H1 (cell line): ENCODE measurements at regions not wholly inside any gene's neighbourhood (a gene's known extent, or its start where the extent isn't known, plus 50 kb on each side); places are given as distances from the start of the nearest gene placed in this dataset.

Experiments used
- CTCF ChIA-PET: fragments of 300-600 bp; sonication (Branson Sonifier 250); formaldehyde crosslinking; loops from one replicate; lab custom pipeline; 2021; ENCODE audit not compliant: partially characterized antibody; lab: Charles Lee
- POLR2A ChIA-PET: fragments of 300-600 bp; sonication (Branson Sonifier 250); formaldehyde crosslinking; loops from one replicate; lab custom pipeline; 2021; ENCODE audit warnings: inconsistent platforms; ENCODE audit not compliant: partially characterized antibody; lab: Charles Lee
- DNase-seq, 2 experiments: peaks; one replicate each; pipeline versions ENCODE4 v3.0.0 to v3.0.0-alpha.2; 2010 to 2022; ENCODE audit warnings: low spot score in 2 of 2, low read depth in 1 of 2, mixed read lengths in 1 of 2
- FAIRE-seq: peaks from 2 replicates; lab custom pipeline; 2011; peaks lifted over from hg19 to GRCh38; lab: Jason Lieb, UNC
- H2AFZ ChIP-seq: 2 replicates; pipeline ENCODE4 v1.8.1; 2012; ENCODE audit warnings: low read length, inconsistent platforms
- H2AK5ac ChIP-seq: 2 replicates; pipeline ENCODE4 v1.6.1; 2013; ENCODE audit warnings: low read depth, low read length
- H2BK120ac ChIP-seq: replicated peaks from 2 replicates; pipeline ENCODE3; 2013; ENCODE audit warnings: low read depth, low read length, inconsistent platforms
- H2BK12ac ChIP-seq: 2 replicates; pipeline ENCODE4 v1.6.1; 2013; ENCODE audit warnings: low read depth, low read length
- H2BK15ac ChIP-seq: 2 replicates; pipeline ENCODE4 v1.6.1; 2013; ENCODE audit warnings: low read length
- H2BK20ac ChIP-seq: 2 replicates; pipeline ENCODE4 v1.6.1; 2013; ENCODE audit warnings: low read length
- H2BK5ac ChIP-seq: 2 replicates; pipeline ENCODE4 v1.6.1; 2013; ENCODE audit warnings: low read depth, low read length
- H3K14ac ChIP-seq: 2 replicates; pipeline ENCODE4 v1.6.1; 2013; ENCODE audit warnings: inconsistent platforms; ENCODE audit not compliant: insufficient read length
- H3K18ac ChIP-seq: 2 replicates; pipeline ENCODE4 v1.6.1; 2013; ENCODE audit warnings: low read length; ENCODE audit errors: extremely low read depth
- H3K23ac ChIP-seq: 2 replicates; pipeline ENCODE4 v1.6.1; 2013; ENCODE audit warnings: inconsistent platforms; ENCODE audit not compliant: insufficient read length
- H3K23me2 ChIP-seq: 2 replicates; pipeline ENCODE4 v1.6.1; 2013; ENCODE audit warnings: low read depth, low read length
- H3K27ac ChIP-seq: 2 replicates; pipeline ENCODE4 v1.6.1; 2011; ENCODE audit warnings: low read depth, low read length, inconsistent platforms
- H3K27me3 ChIP-seq, 4 experiments: replicated peaks in 1 of 4; 1 replicate in 1 of 4; 2 replicates in 3 of 4; pipeline versions ENCODE4 v1.6.1 to v1.8.1; 2011 to 2013; ENCODE audit warnings: low read length in 3 of 4, mild to moderate bottlenecking in 3 of 4, inconsistent platforms in 2 of 4, mixed read lengths in 2 of 4, moderate library complexity in 1 of 4; ENCODE audit not compliant: control insufficient read depth in 3 of 4, insufficient read depth in 3 of 4; ENCODE audit errors: extremely low read depth in 1 of 4
- H3K36me3 ChIP-seq, 4 experiments: 2 replicates each; pipeline versions ENCODE4 v1.6.1 to v1.8.1; 2011 to 2013; ENCODE audit warnings: mild to moderate bottlenecking in 4 of 4, low read length in 3 of 4, moderate library complexity in 2 of 4, control low read depth in 1 of 4, inconsistent platforms in 1 of 4; ENCODE audit not compliant: insufficient read depth in 4 of 4, control insufficient read depth in 2 of 4
- H3K4ac ChIP-seq: replicated peaks from 2 replicates; pipeline ENCODE3; 2013; ENCODE audit warnings: low read length, low read depth, mixed read lengths, inconsistent platforms; ENCODE audit not compliant: insufficient read length
- H3K4me1 ChIP-seq, 4 experiments: replicated peaks in 1 of 4; 1 replicate in 1 of 4; 2 replicates in 3 of 4; pipeline versions ENCODE4 v1.6.1 to v1.8.1; 2011 to 2013; ENCODE audit warnings: low read length in 3 of 4, inconsistent platforms in 2 of 4, mixed read lengths in 1 of 4; ENCODE audit not compliant: insufficient read depth in 4 of 4, control insufficient read depth in 3 of 4
- H3K4me2 ChIP-seq, 2 experiments: 2 replicates each; pipeline versions ENCODE4 v1.6.1 to v1.8.1; 2011 to 2013; ENCODE audit warnings: low read depth in 2 of 2, low read length in 2 of 2, control low read depth in 1 of 2, inconsistent platforms in 1 of 2, mild to moderate bottlenecking in 1 of 2; ENCODE audit not compliant: insufficient read depth in 1 of 2
- H3K4me3 ChIP-seq, 4 experiments: fragments of 200-600, 300-600 bp in 1 of 4; sonication (generic), shearing (Covaris generic), sonication (Bioruptor Twin) in 1 of 4; 2 replicates each; pipeline versions ENCODE4 v1.5.1 to v1.8.1; 2011 to 2016; ENCODE audit warnings: low read length in 4 of 4, low read depth in 3 of 4, control low read depth in 2 of 4, inconsistent platforms in 2 of 4, mild to moderate bottlenecking in 2 of 4, mixed read lengths in 1 of 4, moderate library complexity in 1 of 4; ENCODE audit not compliant: insufficient read depth in 2 of 4; ENCODE audit errors: extremely low read depth in 1 of 4
- H3K56ac ChIP-seq: replicated peaks from 2 replicates; pipeline ENCODE3; 2013; ENCODE audit warnings: low read depth, mild to moderate bottlenecking, mixed read lengths, low read length, inconsistent platforms; ENCODE audit not compliant: insufficient read length
- H3K79me1 ChIP-seq: 2 replicates; pipeline ENCODE4 v1.6.1; 2013; ENCODE audit warnings: low read depth, low read length, control low read depth
- H3K79me2 ChIP-seq, 2 experiments: 2 replicates each; pipeline versions ENCODE4 v1.6.1 to v1.8.1; 2012 to 2013; ENCODE audit warnings: low read length in 2 of 2, mild to moderate bottlenecking in 2 of 2, inconsistent platforms in 1 of 2; ENCODE audit not compliant: insufficient read depth in 2 of 2, control insufficient read depth in 1 of 2
- H3K9ac ChIP-seq, 4 experiments: replicated peaks in 1 of 4; 1 replicate in 1 of 4; 2 replicates in 3 of 4; pipeline versions ENCODE4 v1.6.1 to v1.8.1; 2011 to 2013; ENCODE audit warnings: low read depth in 3 of 4, low read length in 3 of 4, control low read depth in 2 of 4, mild to moderate bottlenecking in 2 of 4, moderate library complexity in 2 of 4, inconsistent platforms in 1 of 4; ENCODE audit errors: extremely low read depth in 1 of 4
- H3K9me3 ChIP-seq, 2 experiments: 2 replicates each; pipeline versions ENCODE4 v1.6.1 to v1.8.1; 2012 to 2013; ENCODE audit warnings: mild to moderate bottlenecking in 2 of 2, moderate library complexity in 2 of 2, control low read depth in 1 of 2, inconsistent platforms in 1 of 2, low read depth in 1 of 2, low read length in 1 of 2, mixed read lengths in 1 of 2; ENCODE audit not compliant: insufficient read depth in 2 of 2
- H4K20me1 ChIP-seq, 2 experiments: replicated peaks in 1 of 2; 2 replicates each; pipeline versions ENCODE3 to v1.8.1; 2011 to 2013; ENCODE audit warnings: inconsistent platforms in 2 of 2, low read length in 2 of 2, mild to moderate bottlenecking in 1 of 2; ENCODE audit not compliant: insufficient read depth in 2 of 2, control insufficient read depth in 1 of 2
- H4K5ac ChIP-seq: 2 replicates; pipeline ENCODE4 v1.6.1; 2013; ENCODE audit warnings: low read length, low read depth, mixed read lengths, inconsistent platforms; ENCODE audit not compliant: insufficient read length
- H4K8ac ChIP-seq: 2 replicates; pipeline ENCODE4 v1.8.0; 2013; ENCODE audit warnings: mild to moderate bottlenecking, moderate library complexity, low read length, inconsistent platforms; ENCODE audit not compliant: insufficient read depth; ENCODE audit errors: extremely low read depth
- H4K91ac ChIP-seq: replicated peaks from 2 replicates; pipeline ENCODE3; 2013; ENCODE audit warnings: low read length, mixed read lengths, inconsistent platforms; ENCODE audit not compliant: insufficient read length
- ATF3 ChIP-seq: IDR thresholded peaks from 2 replicates; pipeline ENCODE4 v1.6.1; 2011; ENCODE audit warnings: low read depth, mild to moderate bottlenecking, low read length; ENCODE audit not compliant: insufficient read depth
- CBX5 ChIP-seq: fragments of 300-800, 300-1000 bp; sonication (generic); IDR thresholded peaks from 2 replicates; pipeline ENCODE4 v1.7.1; 2016; ENCODE audit warnings: antibody characterized with exemption, low read length, low read depth
- CBX8 ChIP-seq: fragments of 300-800, 300-1000 bp; sonication (generic); IDR thresholded peaks from 2 replicates; pipeline ENCODE4 v1.7.1; 2016; ENCODE audit warnings: low read depth, low read length, borderline replicate concordance
- E2F6 ChIP-seq: IDR thresholded peaks from 2 replicates; pipeline ENCODE4 v1.6.1; 2012; ENCODE audit warnings: inconsistent platforms
- EGR1 ChIP-seq: IDR thresholded peaks from 2 replicates; pipeline ENCODE4 v1.6.1; 2011; ENCODE audit warnings: low read depth, low read length, borderline replicate concordance
- HDAC2 ChIP-seq, 2 experiments: fragments of 300-600 bp in 1 of 2; sonication (generic) in 1 of 2; IDR thresholded peaks; 2 replicates each; pipeline ENCODE4 v1.6.1; 2011 to 2012; ENCODE audit warnings: low read depth in 2 of 2, low read length in 2 of 2, mild to moderate bottlenecking in 2 of 2, moderate library complexity in 2 of 2, borderline replicate concordance in 1 of 2, inconsistent platforms in 1 of 2
- KDM5A ChIP-seq: fragments of 200-600 bp; IDR thresholded peaks from 2 replicates; pipeline ENCODE4 v1.7.1; 2012; ENCODE audit warnings: mild to moderate bottlenecking, low read length, inconsistent platforms, mixed read lengths
- MAFK ChIP-seq: IDR thresholded peaks from 2 replicates; pipeline ENCODE4 v1.6.1; 2012; ENCODE audit warnings: low read depth, mild to moderate bottlenecking, improper control_type of control experiment, low read length
- NANOG ChIP-seq: IDR thresholded peaks from 2 replicates; pipeline ENCODE4 v1.6.1; 2011; ENCODE audit warnings: low read length, low read depth, mild to moderate bottlenecking, inconsistent platforms; ENCODE audit not compliant: insufficient read depth, poor library complexity, severe bottlenecking
- RNF2 ChIP-seq: fragments of 200-900, 300-1000 bp; sonication (generic); IDR thresholded peaks from 2 replicates; pipeline ENCODE4 v1.7.1; 2016; ENCODE audit warnings: borderline replicate concordance, low read depth, mild to moderate bottlenecking, antibody characterized with exemption, low read length; ENCODE audit not compliant: poor library complexity, severe bottlenecking; ENCODE audit errors: missing control alignments
- SP2 ChIP-seq: IDR thresholded peaks from 2 replicates; pipeline ENCODE4 v1.6.1; 2012; ENCODE audit warnings: mild to moderate bottlenecking, low read length, inconsistent platforms
- SP4 ChIP-seq: IDR thresholded peaks from 2 replicates; pipeline ENCODE4 v1.6.1; 2012; ENCODE audit warnings: low read length, inconsistent platforms
- SRF ChIP-seq: IDR thresholded peaks from 2 replicates; pipeline ENCODE4 v1.6.1; 2011; ENCODE audit warnings: mild to moderate bottlenecking, low read depth, low read length, moderate library complexity
- WGBS, 2 experiments: shearing (Covaris generic) in 1 of 2; methylation state at CpG; one replicate each; pipeline versions ENCODE4 v1.1.6 to v1.1.7; 2013 to 2015; ENCODE audit warnings: low lambda C conversion rate in 2 of 2, mixed read lengths in 2 of 2, inconsistent platforms in 1 of 2, low coverage in 1 of 2, missing lambda C conversion rate in 1 of 2; ENCODE audit not compliant: insufficient replicate concordance in 2 of 2, insufficient coverage in 1 of 2, insufficient read length in 1 of 2; ENCODE audit errors: extremely low coverage in 1 of 2, missing lambda C conversion rate in 1 of 2; 5-methylcytosine and 5-hydroxymethylcytosine counted together

DNA sequence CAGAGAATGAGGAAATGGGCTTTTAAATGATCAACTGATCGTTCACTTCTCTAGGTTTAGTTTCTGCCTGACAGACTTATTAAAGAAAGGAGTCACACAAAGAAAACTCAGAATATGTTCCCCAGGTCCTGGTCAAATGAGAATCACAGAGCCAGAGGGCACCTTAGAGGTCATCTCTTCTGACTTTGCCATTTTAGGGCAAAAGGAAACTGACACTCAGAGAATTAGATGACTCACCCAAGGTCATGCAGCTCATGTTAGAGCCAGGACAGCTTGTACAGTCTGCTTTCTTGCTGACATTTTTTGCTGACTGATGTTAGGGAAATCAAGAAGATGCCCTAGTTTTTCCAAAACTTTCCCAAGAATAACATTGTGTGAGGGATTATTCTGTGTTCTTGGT lies 312.7 kb upstream of the SP8 start:
- no peak overlapping the region for H2AK5ac ChIP-seq
- no peak overlapping the region for H4K5ac ChIP-seq
- H2BK5ac ChIP-seq = no peak overlapping the region
- no peak overlapping the region for H3K27ac ChIP-seq
- no peak overlapping the region for H3K9ac ChIP-seq
- no peak overlapping the region for H3K4me3 ChIP-seq
- no peaks in the 10 kb centered on the region for H3K23me2 ChIP-seq
- no peak overlapping the region for H2BK120ac ChIP-seq
- H2AFZ ChIP-seq = 0 out of 2 replicates have a peak overlapping the region, but pooled peaks have one; percentile 21
- no peaks in the 10 kb centered on the region for H3K36me3 ChIP-seq
- no peak overlapping the region for H3K23ac ChIP-seq
- H2BK15ac ChIP-seq = no peak overlapping the region
- no peaks in the 10 kb centered on the region for H3K9me3 ChIP-seq
- H3K79me1 ChIP-seq = no peaks in the 10 kb centered on the region
- no peaks in the 10 kb centered on the region for H3K79me2 ChIP-seq
- DNase-seq = no peak
- H3K14ac ChIP-seq = no peak overlapping the region
- H3K4ac ChIP-seq = no peak overlapping the region
- H4K20me1 ChIP-seq = no peaks in the 10 kb centered on the region
- FAIRE-seq = no peak
- ChIA-PET POLR2A (no interaction called here), CTCF (interaction anchor here (1.5 kb wide), 1 partner anchor 8 kb away, joined by 5 read pairs; no protein-coding TSS in a partner anchor)
- no peak overlapping the region for H2BK20ac ChIP-seq
- H4K91ac ChIP-seq = no peak overlapping the region
- no peaks in the 10 kb centered on the region for H3K4me1 ChIP-seq
- no peak overlapping the region for H3K56ac ChIP-seq
- 88% methylated on average over 1 of the region's 1 CpG; no CpG with 5 or more reads in 1 of the 2 experiments for WGBS, 2 experiments
- no peak overlapping the region for H3K18ac ChIP-seq
- H4K8ac ChIP-seq = no peak overlapping the region
- H3K4me2 ChIP-seq = no peak overlapping the region
- no peak overlapping the region for H2BK12ac ChIP-seq
- no peaks in the 10 kb centered on the region for H3K27me3 ChIP-seq
- TF ChIP-seq SP4 (no peak), KDM5A (no peak), SP2 (no peak), CBX8 (no peak), RNF2 (no peak), NANOG (no peak), CBX5 (no peak), MAFK (no peak), SRF (no peak), EGR1 (no peak), HDAC2 (IDR thresholded peaks at IDR 0.05; ENCODE audit: borderline replicate concordance in 1 of 2, low read depth in 2 of 2, low read length in 2 of 2) (no peak), E2F6 (no peak), ATF3 (no peak)
